Esophagus squamous epithelium (tissue), 4 donors: ENCODE measurements at regions not wholly inside any gene's neighbourhood (a gene's known extent, or its start where the extent isn't known, plus 50 kb on each side); places are given as distances from the start of the nearest gene placed in this dataset.
"Not testable (repeated sequence)": the region's sequence is repeated elsewhere in the genome, so short reads cannot be mapped to it uniquely, and the experiment has no call there.

Experiments
- POLR2A ChIP-seq, 4 donors: fragments of 450-650 bp; IDR thresholded peaks; one replicate each; pipeline ENCODE4 v1.6.1; 2017; ENCODE audit warnings: antibody characterized with exemption in 4 of 4, mild to moderate bottlenecking in 4 of 4, moderate library complexity in 3 of 4
- TF ChIP-seq, protein P1 (sequence below), 6 experiments: fragments of 450-650 bp in 4 of 6; fragments of 200-600 bp in 2 of 6; sonication (generic) in 2 of 6; IDR thresholded peaks; one replicate each; pipeline ENCODE4 v1.5.1; 2016 to 2019; ENCODE audit warnings: antibody characterized with exemption in 6 of 6, mild to moderate bottlenecking in 4 of 6, moderate library complexity in 4 of 6

- TF ChIP-seq, protein P1, sequence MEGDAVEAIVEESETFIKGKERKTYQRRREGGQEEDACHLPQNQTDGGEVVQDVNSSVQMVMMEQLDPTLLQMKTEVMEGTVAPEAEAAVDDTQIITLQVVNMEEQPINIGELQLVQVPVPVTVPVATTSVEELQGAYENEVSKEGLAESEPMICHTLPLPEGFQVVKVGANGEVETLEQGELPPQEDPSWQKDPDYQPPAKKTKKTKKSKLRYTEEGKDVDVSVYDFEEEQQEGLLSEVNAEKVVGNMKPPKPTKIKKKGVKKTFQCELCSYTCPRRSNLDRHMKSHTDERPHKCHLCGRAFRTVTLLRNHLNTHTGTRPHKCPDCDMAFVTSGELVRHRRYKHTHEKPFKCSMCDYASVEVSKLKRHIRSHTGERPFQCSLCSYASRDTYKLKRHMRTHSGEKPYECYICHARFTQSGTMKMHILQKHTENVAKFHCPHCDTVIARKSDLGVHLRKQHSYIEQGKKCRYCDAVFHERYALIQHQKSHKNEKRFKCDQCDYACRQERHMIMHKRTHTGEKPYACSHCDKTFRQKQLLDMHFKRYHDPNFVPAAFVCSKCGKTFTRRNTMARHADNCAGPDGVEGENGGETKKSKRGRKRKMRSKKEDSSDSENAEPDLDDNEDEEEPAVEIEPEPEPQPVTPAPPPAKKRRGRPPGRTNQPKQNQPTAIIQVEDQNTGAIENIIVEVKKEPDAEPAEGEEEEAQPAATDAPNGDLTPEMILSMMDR (IDR thresholded peaks at IDR 0.05): not testable (repeated sequence)
- not testable (repeated sequence) for TF ChIP-seq POLR2A (IDR thresholded peaks at IDR 0.05)
Measured at GRCh38 chr20:54352541-54352940, 122.9 kb upstream of the DOK5 start.
